ENCODE measurements at regions not wholly inside any gene's neighbourhood (a gene's known extent, or its start where the extent isn't known, plus 50 kb on each side); places are given as distances from the start of the nearest gene placed in this dataset.
A peak's percentile ranks its signal among the peaks of the same experiment; 100 is the strongest.

- no peak overlapping the region for H3K27ac Mint-ChIP-seq
- peaks cover 88% of the 10 kb centered on the region for H3K27me3 Mint-ChIP-seq (ENCODE audit: low read depth)
- no peaks in the 10 kb centered on the region for H3K9me3 Mint-ChIP-seq
- H3K4me1 Mint-ChIP-seq: no peaks in the 10 kb centered on the region
- no peak overlapping the region for H3K4me3 Mint-ChIP-seq
- peak in 1 of 2 experiments; percentile 13 for DNase-seq (ENCODE audit: low spot score in 2 of 2, unreplicated experiment in 2 of 2)
- TF ChIP-seq, protein P1, sequence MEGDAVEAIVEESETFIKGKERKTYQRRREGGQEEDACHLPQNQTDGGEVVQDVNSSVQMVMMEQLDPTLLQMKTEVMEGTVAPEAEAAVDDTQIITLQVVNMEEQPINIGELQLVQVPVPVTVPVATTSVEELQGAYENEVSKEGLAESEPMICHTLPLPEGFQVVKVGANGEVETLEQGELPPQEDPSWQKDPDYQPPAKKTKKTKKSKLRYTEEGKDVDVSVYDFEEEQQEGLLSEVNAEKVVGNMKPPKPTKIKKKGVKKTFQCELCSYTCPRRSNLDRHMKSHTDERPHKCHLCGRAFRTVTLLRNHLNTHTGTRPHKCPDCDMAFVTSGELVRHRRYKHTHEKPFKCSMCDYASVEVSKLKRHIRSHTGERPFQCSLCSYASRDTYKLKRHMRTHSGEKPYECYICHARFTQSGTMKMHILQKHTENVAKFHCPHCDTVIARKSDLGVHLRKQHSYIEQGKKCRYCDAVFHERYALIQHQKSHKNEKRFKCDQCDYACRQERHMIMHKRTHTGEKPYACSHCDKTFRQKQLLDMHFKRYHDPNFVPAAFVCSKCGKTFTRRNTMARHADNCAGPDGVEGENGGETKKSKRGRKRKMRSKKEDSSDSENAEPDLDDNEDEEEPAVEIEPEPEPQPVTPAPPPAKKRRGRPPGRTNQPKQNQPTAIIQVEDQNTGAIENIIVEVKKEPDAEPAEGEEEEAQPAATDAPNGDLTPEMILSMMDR (IDR thresholded peaks at IDR 0.05; ENCODE audit: unreplicated experiment): no peak
- H3K36me3 Mint-ChIP-seq: no peaks in the 10 kb centered on the region
These were observed 54.9 kb downstream of the KLHDC7A start for GRCh38 chr1:18535391-18536210.

GRCh38 chr1:18536356-18536755, 55.6 kb downstream of the KLHDC7A start:
- H3K4me3 Mint-ChIP-seq: no peak overlapping the region
- H3K27ac Mint-ChIP-seq: no peak overlapping the region
- DNase-seq (ENCODE audit: low spot score in 2 of 2, unreplicated experiment in 2 of 2): peak in 1 of 2 experiments; percentile 11
- no peaks in the 10 kb centered on the region for H3K4me1 Mint-ChIP-seq
- no peaks in the 10 kb centered on the region for H3K9me3 Mint-ChIP-seq
- no peaks in the 10 kb centered on the region for H3K36me3 Mint-ChIP-seq
- H3K27me3 Mint-ChIP-seq (ENCODE audit: low read depth): peaks cover 88% of the 10 kb centered on the region
- TF ChIP-seq, protein P1 (IDR thresholded peaks at IDR 0.05; ENCODE audit: unreplicated experiment): no peak

- H3K4me1 Mint-ChIP-seq: no peaks in the 10 kb centered on the region
- no peaks in the 10 kb centered on the region for H3K36me3 Mint-ChIP-seq
- DNase-seq (ENCODE audit: low spot score in 2 of 2, unreplicated experiment in 2 of 2): peak in 1 of 2 experiments; percentile 33
- H3K9me3 Mint-ChIP-seq: no peaks in the 10 kb centered on the region
- H3K27ac Mint-ChIP-seq: no peak overlapping the region
- no peak overlapping the region for H3K4me3 Mint-ChIP-seq
- H3K27me3 Mint-ChIP-seq (ENCODE audit: low read depth): peaks cover 88% of the 10 kb centered on the region
- TF ChIP-seq, protein P1 (IDR thresholded peaks at IDR 0.05; ENCODE audit: unreplicated experiment): no peak
These were observed 56.2 kb downstream of the KLHDC7A start for GRCh38 chr1:18536915-18537314.

DNA sequence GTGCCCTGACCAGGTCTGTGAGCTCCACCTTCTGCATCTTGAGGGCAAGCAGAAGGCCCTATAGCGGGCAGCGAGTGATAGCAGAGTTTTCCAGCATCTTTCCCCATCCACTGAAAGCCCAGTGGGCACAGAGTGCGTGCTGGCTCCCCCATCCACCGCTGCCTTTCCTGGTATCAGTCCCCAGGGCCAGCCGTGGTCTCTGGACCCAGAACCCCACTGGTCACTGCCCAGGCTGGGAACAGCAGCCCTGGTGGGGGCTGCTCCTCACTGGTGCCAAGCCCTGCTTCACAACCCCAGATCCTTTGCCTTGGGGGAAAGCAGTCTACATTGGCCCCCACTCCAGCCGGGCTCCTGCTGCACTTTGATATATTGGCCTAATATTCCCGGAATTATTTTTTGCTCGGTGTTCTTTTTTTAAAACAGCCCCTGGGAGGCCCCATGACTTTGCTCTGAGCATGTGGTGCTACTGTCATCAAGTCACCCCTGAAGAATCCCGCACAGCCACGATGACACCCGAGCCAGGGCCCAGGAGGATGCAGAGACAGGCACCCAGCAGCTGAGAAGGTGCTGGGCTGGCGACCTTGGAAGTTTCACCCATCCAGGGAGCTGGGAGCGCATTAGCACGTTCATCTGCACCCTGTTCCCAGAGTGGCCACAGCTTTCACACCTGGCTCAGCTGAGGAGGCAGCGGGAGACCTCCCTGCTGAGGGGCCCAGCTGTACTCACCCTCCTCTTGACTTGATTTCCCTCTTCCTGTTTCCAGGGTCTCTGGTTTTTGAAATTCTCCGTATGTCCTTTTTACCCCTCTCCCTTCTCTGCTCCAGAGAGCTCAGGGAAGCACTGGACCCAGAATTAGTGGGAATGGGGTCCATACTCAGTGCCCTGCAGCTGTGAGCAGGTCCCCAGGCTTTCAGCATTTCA, 56.9 kb downstream of the KLHDC7A start:
- TF ChIP-seq, protein P1 (IDR thresholded peaks at IDR 0.05; ENCODE audit: unreplicated experiment): no peak
- no peaks in the 10 kb centered on the region for H3K9me3 Mint-ChIP-seq
- no peak overlapping the region for H3K4me3 Mint-ChIP-seq
- no peaks in the 10 kb centered on the region for H3K36me3 Mint-ChIP-seq
- H3K4me1 Mint-ChIP-seq: no peaks in the 10 kb centered on the region
- DNase-seq (ENCODE audit: low spot score in 2 of 2, unreplicated experiment in 2 of 2): peak in 1 of 2 experiments; percentile 31
- H3K27me3 Mint-ChIP-seq (ENCODE audit: low read depth): peaks cover 88% of the 10 kb centered on the region
- H3K27ac Mint-ChIP-seq: no peak overlapping the region

DNA sequence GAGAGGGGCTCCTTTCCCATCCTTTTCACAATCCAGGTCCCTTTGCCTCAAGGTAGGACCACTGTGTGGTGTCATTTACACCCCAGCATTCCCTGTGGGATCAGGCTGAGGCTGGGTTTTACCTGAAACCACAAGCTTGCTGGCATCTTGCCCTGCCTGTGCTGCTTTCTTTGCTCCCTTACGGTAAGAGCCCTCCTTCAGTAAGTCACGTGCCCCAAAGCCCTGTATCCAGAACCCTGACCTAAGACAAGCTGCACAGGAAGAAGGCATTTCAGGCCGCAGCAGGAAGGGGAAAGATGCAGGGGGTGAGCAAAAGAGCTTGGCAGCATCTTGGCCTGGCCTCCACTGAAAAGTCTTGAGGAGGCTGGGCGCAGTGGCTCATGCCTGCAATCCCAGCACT, 58.4 kb downstream of the KLHDC7A start:
- DNase-seq (ENCODE audit: low spot score in 2 of 2, unreplicated experiment in 2 of 2): peak in 1 of 2 experiments; percentile 37
- H3K36me3 Mint-ChIP-seq: no peaks in the 10 kb centered on the region
- H3K27me3 Mint-ChIP-seq (ENCODE audit: low read depth): peaks cover 87% of the 10 kb centered on the region
- H3K27ac Mint-ChIP-seq: no peak overlapping the region
- peaks cover 7% of the 10 kb centered on the region for H3K9me3 Mint-ChIP-seq
- no peaks in the 10 kb centered on the region for H3K4me1 Mint-ChIP-seq
- H3K4me3 Mint-ChIP-seq: no peak overlapping the region
- TF ChIP-seq, protein P1 (IDR thresholded peaks at IDR 0.05; ENCODE audit: unreplicated experiment): no peak

All from mesothelial cell of epicardium (in vitro differentiated cells).